Breast epithelium (tissue), 3 donors: ENCODE measurements at regions not wholly inside any gene's neighbourhood (a gene's known extent, or its start where the extent isn't known, plus 50 kb on each side); places are given as distances from the start of the nearest gene placed in this dataset.

Experiments
- CTCF ChIP-seq, 3 donors: fragments of 450-650 bp; IDR thresholded peaks; one replicate each; pipeline ENCODE4 v1.5.1; 2016 to 2017; ENCODE audit warnings: antibody characterized with exemption in 3 of 3, mild to moderate bottlenecking in 3 of 3, moderate library complexity in 3 of 3
- POLR2AphosphoS5 ChIP-seq, 3 donors: sonication (generic); formaldehyde crosslinking; IDR thresholded peaks; one replicate each; pipeline ENCODE4 v1.6.1; 2017; ENCODE audit warnings: antibody characterized with exemption in 3 of 3

GRCh38 chr7:45993621-45994020 lies 72.5 kb upstream of the IGFBP3 start:
- no peak for TF ChIP-seq CTCF (IDR thresholded peaks at IDR 0.05)
- TF ChIP-seq POLR2AphosphoS5 (IDR thresholded peaks at IDR 0.05) = no peak
